ENCODE measurements at regions not wholly inside any gene's neighbourhood (a gene's known extent, or its start where the extent isn't known, plus 50 kb on each side); places are given as distances from the start of the nearest gene placed in this dataset.

DNA sequence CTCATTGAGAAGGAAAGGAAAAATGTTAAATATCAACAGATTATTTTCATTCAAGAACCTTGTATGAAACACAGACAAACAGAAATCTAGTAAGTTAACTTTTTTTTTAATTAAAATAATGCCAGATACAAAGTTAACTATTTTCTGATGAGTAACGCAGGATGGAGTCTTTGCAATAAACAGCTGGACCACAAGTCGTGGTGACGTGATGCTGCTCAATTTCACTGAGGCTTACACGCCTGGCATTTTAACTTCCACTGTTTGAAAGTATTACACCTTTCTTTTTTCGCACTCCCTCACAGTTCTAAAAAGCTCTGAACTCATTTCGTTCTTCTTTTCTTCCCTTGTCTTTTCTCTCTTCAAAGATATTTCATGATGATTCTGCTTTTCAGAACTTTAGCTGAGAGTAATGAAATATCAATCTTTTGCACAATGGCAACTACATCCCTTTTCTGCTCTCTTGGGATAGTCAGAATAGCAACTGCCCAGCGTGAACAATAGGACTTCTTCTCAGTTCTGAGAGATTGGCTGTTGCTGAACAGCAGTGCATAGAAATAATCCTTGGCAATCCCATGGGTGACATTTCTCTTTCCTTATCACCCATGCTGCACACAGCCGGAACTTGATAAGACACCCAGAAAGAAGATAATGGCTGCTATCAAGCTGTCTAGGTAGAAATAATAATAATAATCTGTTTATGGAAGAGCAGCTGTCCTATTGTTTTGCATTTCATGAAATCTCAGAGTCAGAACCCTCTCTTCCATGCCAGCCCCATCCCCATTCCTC lies 160.5 kb downstream of the BTG1 start:
- intact Hi-C loops (cut with micrococcal nuclease; ENCODE audit: unreplicated experiment), result no loop called here
- in situ Hi-C loops (cut with HindIII; ENCODE audit: low pct_unique_long_range_greater_than_20kb, low sequenced_read_pairs), result no loop called here
- ATAC-seq, result no peak
- Histone ChIP-seq H3K27ac (ENCODE audit: low read length) (no peak overlapping the region), H3K9me3 (ENCODE audit: control insufficient read depth, insufficient read depth, low read depth, low read length) (no peaks in the 10 kb centered on the region), H3K36me3 (ENCODE audit: control insufficient read depth, insufficient read depth, low read length) (no peaks in the 10 kb centered on the region), H3K4me1 (ENCODE audit: control insufficient read depth, insufficient read depth, low read length) (no peaks in the 10 kb centered on the region; the same call in 1 of the 2 replicates), H3K4me3 (ENCODE audit: low read depth in 2 of 2, low read length in 2 of 2) (no peak overlapping the region), H3K27me3 (ENCODE audit: control insufficient read depth, insufficient read depth, low read length) (no peaks in the 10 kb centered on the region)
- no TSS peak for BruUV-seq (replicated peaks)
- no peak for TF ChIP-seq POLR2AphosphoS5 (IDR thresholded peaks at IDR 0.05; ENCODE audit: low read depth, low read length)
- no peak for TF ChIP-seq TCF7L2 (IDR thresholded peaks at IDR 0.05; ENCODE audit: low read depth, low read length)
- TF ChIP-seq REST (IDR thresholded peaks at IDR 0.05; ENCODE audit: insufficient read depth in 1 of 2, low read depth in 2 of 2, low read length in 1 of 2), result no peak
- POLR2A ChIA-PET, result no interaction called here
- CTCF ChIA-PET, result no interaction called here
- DNase-seq (ENCODE audit: low read depth, low spot score), result no peak

GRCh38 chr12:91984556-91984955 lies 161.1 kb downstream of the BTG1 start:
- DNase-seq (ENCODE audit: low read depth, low spot score) (no peak), ATAC-seq (no peak)
- in situ Hi-C loops (cut with HindIII; ENCODE audit: low pct_unique_long_range_greater_than_20kb, low sequenced_read_pairs) (no loop called here), intact Hi-C loops (cut with micrococcal nuclease; ENCODE audit: unreplicated experiment) (no loop called here)
- Histone ChIP-seq H3K27ac (ENCODE audit: low read length) (no peak overlapping the region), H3K9me3 (ENCODE audit: control insufficient read depth, insufficient read depth, low read depth, low read length) (no peaks in the 10 kb centered on the region), H3K27me3 (ENCODE audit: control insufficient read depth, insufficient read depth, low read length) (no peaks in the 10 kb centered on the region), H3K4me1 (ENCODE audit: control insufficient read depth, insufficient read depth, low read length) (no peaks in the 10 kb centered on the region; the same call in 1 of the 2 replicates), H3K4me3 (ENCODE audit: low read depth in 2 of 2, low read length in 2 of 2) (no peak overlapping the region), H3K36me3 (ENCODE audit: control insufficient read depth, insufficient read depth, low read length) (no peaks in the 10 kb centered on the region)
- TF ChIP-seq CTCF (IDR thresholded peaks at IDR 0.05) (no peak), POLR2AphosphoS5 (IDR thresholded peaks at IDR 0.05; ENCODE audit: low read depth, low read length) (no peak), SIN3A (IDR thresholded peaks at IDR 0.05; ENCODE audit: borderline replicate concordance, insufficient read depth, low read depth, low read length) (no peak), TCF7L2 (IDR thresholded peaks at IDR 0.05; ENCODE audit: low read depth, low read length) (no peak), REST (IDR thresholded peaks at IDR 0.05; ENCODE audit: insufficient read depth in 1 of 2, low read depth in 2 of 2, low read length in 1 of 2) (no peak)
- BruUV-seq (replicated peaks), result no TSS peak
- ChIA-PET CTCF (no interaction called here), POLR2A (no interaction called here)
